SIG-M5 treated with dmso at 0.1 percent for 504 hours (cell line): ENCODE measurements at regions not wholly inside any gene's neighbourhood (a gene's known extent, or its start where the extent isn't known, plus 50 kb on each side); places are given as distances from the start of the nearest gene placed in this dataset.
"Not testable (repeated sequence)": the region's sequence is repeated elsewhere in the genome, so short reads cannot be mapped to it uniquely, and the experiment has no call there.

Experiments used
- DNase-seq: peaks from one replicate; lab custom pipeline; 2025; ENCODE audit not compliant: unreplicated experiment; lab: John Stamatoyannopoulos, UW

GRCh38 chr2:225895126-225895525 lies 495.6 kb downstream of the NYAP2 start:
- no peak for DNase-seq

- DNase-seq: no peak
Measured at GRCh38 chr2:225894236-225894980, 494.9 kb downstream of the NYAP2 start.

GRCh38 chr2:225893151-225893550 lies 493.6 kb downstream of the NYAP2 start:
- DNase-seq: no peak

DNA sequence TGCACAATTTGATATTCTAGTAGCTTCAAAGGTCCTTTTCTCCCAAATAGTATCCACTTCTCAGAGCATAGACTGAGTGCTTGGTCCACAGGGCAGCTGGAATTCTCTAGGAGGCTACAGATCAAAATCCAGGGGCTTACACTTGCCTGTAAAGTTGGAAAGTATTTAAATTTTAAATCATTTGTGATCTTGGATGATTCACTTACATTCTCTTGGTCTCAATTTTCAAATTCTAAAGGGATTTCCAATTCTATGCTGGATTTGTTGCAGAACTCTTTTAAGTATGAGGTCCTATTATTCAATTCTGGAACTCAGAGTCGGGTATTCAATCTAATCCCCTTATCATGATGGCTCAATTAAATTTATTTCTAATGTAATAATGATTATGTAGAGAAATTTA lies 492.3 kb downstream of the NYAP2 start:
- DNase-seq: no peak

DNA sequence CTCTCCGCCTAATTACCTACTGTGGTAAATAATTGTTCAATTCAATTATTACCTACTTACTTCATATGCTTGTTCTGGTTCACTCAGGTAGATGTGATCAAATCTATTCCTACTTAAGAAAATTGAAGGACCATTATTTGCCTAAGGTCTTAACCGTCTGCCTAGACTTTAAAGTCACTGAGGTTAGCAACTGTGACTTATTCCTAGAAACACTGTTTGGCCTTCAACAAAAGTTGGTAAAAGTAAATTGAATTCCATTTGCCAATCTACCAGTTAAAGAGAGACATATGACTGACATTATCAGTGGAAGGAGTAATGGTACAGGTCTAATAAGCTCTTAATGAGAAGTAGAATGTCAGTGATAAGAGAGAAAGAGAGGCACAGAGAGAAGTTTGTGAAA lies 491.5 kb downstream of the NYAP2 start:
- no peak for DNase-seq

DNA sequence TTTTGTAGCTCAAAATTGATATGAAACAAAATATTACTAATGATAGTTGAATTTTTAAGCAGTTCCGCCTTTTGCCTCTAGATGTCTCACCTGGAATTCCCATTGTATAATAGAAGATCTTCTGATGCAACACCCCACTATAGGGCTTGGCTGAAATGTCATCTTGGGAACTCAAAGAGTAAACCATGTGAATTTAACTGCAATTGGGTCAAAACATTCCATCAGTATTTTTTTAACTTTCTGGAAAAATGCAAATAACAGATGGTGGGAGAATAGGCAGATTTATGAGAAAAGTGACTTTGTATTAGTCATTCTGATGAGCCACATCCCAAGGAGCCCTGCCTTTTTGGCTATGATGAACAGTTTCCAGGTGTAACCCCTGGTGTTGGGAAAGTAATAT lies 489.9 kb downstream of the NYAP2 start:
- DNase-seq: peak; percentile 75

DNA sequence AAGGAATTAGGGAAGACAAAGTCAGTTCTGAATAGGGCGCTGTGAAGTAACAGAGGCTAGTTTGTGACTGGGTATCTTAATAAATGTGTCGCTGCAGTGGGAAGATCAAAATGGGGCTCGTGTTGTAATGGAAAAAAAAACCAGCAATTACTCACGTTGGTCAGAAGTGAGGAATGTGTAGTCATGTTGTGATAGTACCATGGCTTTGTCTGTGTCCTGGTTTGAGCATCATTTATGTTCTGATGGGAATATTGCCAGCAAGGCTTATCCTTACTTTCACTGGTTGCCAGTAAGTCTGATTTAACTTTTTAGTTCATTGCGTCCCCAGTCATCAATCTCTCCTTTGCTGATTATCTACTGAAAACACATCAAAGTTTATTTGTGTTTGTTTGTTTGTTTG lies 467.6 kb downstream of the NYAP2 start:
- DNase-seq: no peak

- no peak for DNase-seq
Measured at GRCh38 chr2:225865468-225865867, 466.0 kb downstream of the NYAP2 start.

GRCh38 chr2:225864394-225864793 lies 464.9 kb downstream of the NYAP2 start:
- DNase-seq: no peak

- DNase-seq: no peak
Measured at GRCh38 chr2:225842939-225843338, 443.4 kb downstream of the NYAP2 start.

GRCh38 chr2:225841314-225841713 lies 441.8 kb downstream of the NYAP2 start:
- no peak for DNase-seq

GRCh38 chr2:225837328-225837727 lies 437.8 kb downstream of the NYAP2 start:
- DNase-seq: no peak

DNA sequence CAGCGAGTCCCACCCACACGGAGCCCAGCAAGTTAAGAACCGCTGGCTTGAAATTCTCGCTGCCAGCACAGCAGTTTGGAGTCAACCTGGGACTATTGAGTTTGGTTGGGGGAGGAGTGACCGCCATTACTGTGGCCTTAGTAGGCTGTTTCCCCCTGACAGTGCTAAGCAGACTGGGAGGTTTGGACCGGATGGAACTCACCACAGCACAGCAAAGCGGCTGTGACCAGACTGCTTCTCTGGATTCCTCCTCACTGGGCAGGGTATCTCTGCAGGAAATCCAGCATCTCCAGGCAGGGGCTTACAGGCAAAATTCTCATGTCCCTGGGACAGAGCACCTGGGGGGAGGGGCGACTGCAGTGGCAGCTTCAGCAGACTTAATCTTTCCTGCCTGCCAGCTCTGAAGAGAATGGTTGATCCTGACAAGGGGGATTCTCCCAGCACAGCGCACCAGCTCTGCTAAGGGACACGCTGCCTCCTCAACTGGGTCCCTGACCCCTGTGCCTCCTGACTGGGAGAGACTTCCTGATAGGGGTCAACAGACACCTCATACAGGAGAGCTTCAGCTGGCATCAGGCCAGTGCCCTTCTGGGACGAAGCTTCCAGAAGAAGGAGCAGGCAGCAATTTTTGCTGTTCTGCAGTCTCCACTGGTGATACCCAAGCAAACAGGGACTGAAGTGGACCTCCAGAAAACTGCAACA lies 425.4 kb downstream of the NYAP2 start:
- DNase-seq: no peak

DNA sequence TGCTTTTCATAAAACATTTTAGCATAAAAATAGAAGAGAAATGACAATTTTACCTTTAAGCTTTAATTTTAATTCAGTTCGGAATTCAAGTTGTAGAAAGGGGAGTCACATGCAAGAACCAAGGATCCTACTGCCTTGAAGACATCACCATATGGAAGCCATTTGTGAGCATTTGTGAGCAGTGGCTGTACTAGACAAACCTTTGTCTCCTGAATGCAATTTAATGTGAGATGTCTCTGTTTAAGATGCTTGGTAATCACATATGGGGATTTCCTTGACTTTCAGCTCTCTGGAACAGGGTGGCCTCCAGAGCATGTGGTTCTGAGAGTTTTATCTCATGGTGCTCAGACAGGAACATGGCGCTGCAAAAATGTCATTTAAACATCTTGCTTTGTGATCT lies 421.8 kb downstream of the NYAP2 start:
- no peak for DNase-seq

GRCh38 chr2:225820826-225821225 lies 421.3 kb downstream of the NYAP2 start:
- DNase-seq: no peak

- DNase-seq: no peak
Measured at GRCh38 chr2:225814554-225814953, 415.0 kb downstream of the NYAP2 start.

- DNase-seq: no peak
Measured at GRCh38 chr2:225806105-225806504, 406.6 kb downstream of the NYAP2 start.

GRCh38 chr2:225802076-225802475 lies 402.6 kb downstream of the NYAP2 start:
- not testable (repeated sequence) for DNase-seq

GRCh38 chr2:225797394-225797793 lies 397.9 kb downstream of the NYAP2 start:
- DNase-seq: no peak

GRCh38 chr2:225794652-225795400 lies 395.3 kb downstream of the NYAP2 start:
- DNase-seq: no peak

DNA sequence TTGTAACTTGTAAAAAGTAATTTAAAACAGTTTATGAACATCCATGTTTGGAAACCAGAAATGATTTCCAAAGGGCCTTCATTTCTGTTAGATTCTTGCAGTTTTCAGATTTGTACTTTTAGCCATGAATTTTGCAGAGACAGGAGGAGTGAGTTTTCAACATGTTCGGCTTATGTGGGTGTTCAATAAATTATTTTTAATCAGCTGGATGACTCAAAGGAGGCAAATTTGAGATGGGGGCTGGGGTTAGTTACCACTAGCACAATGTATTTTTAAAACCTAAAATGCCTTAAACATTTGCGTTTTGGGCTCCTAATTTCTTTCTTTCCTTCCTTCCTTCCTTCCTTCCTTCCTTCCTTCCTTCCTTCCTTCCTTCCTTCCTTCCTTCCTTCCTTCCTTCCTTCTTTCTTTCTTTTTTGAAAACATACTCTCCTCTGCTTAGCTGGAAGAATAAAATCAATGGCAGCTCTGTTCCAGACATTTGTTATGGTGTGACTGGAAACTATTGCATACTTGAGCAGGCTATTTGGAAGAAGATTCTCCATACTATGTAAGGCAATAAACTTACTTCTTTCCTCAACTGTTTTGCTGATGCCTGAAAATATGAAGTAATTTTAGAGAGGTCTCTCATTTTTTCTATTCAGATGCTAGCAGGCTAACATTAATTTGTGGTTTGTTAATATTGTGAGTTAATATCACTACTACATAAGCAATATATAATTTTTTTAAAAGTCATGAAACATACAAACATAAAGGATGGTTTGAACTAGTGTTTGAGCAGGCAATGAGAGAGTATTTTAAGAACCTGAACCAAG lies 394.4 kb downstream of the NYAP2 start:
- no peak for DNase-seq
